Mammary epithelial cell (primary cell): ENCODE measurements at regions not wholly inside any gene's neighbourhood (a gene's known extent, or its start where the extent isn't known, plus 50 kb on each side); places are given as distances from the start of the nearest gene placed in this dataset.

Source experiments
- CTCF ChIP-seq, 2 donors: IDR thresholded peaks in 1 of 2; conservative IDR thresholded peaks in 1 of 2; 2 replicates each; pipeline ENCODE4 v1.5.1; 2011 to 2012; ENCODE audit warnings: inconsistent platforms in 2 of 2, low read length in 2 of 2, mild to moderate bottlenecking in 2 of 2, control low read depth in 1 of 2, low read depth in 1 of 2; ENCODE audit not compliant: insufficient read depth in 1 of 2; ENCODE audit errors: extremely low read depth in 1 of 2
- EZH2 ChIP-seq: IDR thresholded peaks from 2 replicates; pipeline ENCODE4 v1.6.1; 2012; ENCODE audit warnings: low read length, inconsistent platforms, borderline replicate concordance

DNA sequence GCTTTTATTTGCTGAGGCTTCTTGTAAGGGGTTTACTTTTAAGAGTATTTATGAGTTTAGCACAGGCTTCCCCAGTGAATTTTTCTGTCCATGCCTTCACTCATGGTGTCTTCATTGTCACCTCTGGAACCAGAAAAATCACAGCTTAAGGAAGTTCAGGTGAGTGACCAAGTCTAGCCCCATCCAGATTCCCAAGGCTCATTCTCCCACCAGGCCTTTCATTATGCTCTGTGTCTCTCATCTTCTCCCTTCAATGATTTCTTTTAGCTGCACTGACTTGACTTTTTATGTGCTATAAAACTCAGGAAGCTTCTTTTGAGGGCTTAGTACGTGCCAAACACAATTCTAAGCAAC, 64.9 kb upstream of the NEDD9 start:
- TF ChIP-seq CTCF (conservative IDR thresholded peaks at IDR 0.05 in 1 of 2, IDR thresholded peaks at IDR 0.05 in 1 of 2; ENCODE audit: extremely low read depth in 1 of 2, insufficient read depth in 1 of 2, low read depth in 1 of 2, low read length in 2 of 2) (no peak), EZH2 (no peak)
